NT2/D1 (cell line): ENCODE measurements at regions not wholly inside any gene's neighbourhood (a gene's known extent, or its start where the extent isn't known, plus 50 kb on each side); places are given as distances from the start of the nearest gene placed in this dataset.

Experiments
- DNase-seq: peaks from one replicate; pipeline ENCODE4 v3.0.0-alpha.2; 2011; ENCODE audit warnings: low read depth, low spot score
- H3K27me3 ChIP-seq: 2 replicates; pipeline ENCODE4 v1.6.0; 2011; ENCODE audit warnings: mild to moderate bottlenecking; ENCODE audit not compliant: insufficient read length, insufficient read depth
- H3K36me3 ChIP-seq: 2 replicates; pipeline ENCODE4 v1.6.1; 2011; ENCODE audit warnings: mild to moderate bottlenecking, low read length, mixed read lengths; ENCODE audit not compliant: insufficient read depth, insufficient read length
- H3K4me1 ChIP-seq: 2 replicates; pipeline ENCODE4 v1.5.1; 2011; ENCODE audit not compliant: insufficient read depth, insufficient read length
- H3K4me3 ChIP-seq: 2 replicates; pipeline ENCODE4 v1.5.1; 2011; ENCODE audit warnings: low read depth; ENCODE audit not compliant: insufficient read length
- H3K9ac ChIP-seq: 2 replicates; pipeline ENCODE4 v1.6.0; 2011; ENCODE audit warnings: low read depth; ENCODE audit not compliant: insufficient read length
- H3K9me3 ChIP-seq: 2 replicates; pipeline ENCODE4 v1.5.1; 2011; ENCODE audit warnings: mild to moderate bottlenecking, low read length; ENCODE audit not compliant: insufficient read depth
- SUZ12 ChIP-seq: IDR thresholded peaks from 2 replicates; pipeline ENCODE4 v1.6.1; 2011; ENCODE audit not compliant: insufficient read length, insufficient read depth; ENCODE audit errors: extremely low read depth
- YY1 ChIP-seq: IDR thresholded peaks from 2 replicates; pipeline ENCODE4 v1.6.1; 2011; ENCODE audit not compliant: insufficient read length, insufficient read depth
- ZNF274 ChIP-seq: IDR thresholded peaks from 2 replicates; pipeline ENCODE4 v1.6.1; 2011; ENCODE audit warnings: mild to moderate bottlenecking, low read depth, low read length

DNA sequence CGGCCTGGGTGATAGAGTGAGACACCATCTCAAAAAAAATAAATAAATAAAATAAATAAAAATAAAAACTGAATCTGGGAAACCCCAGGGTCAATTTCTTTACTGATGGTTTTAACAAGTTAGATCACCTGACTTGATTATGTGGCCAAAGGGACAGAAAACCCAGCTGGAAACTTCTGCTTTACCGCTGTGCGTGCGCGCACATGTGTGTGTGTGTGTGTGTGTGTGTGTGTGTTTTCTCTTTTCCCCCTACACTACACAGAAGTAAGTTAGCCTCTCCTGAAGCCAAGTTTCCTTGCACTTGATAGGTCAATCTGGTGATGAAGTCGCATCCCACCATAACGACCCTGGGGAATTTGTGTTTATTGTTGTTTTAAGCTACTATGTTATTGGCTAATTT, 105.3 kb upstream of the AMN1 start:
- no peaks in the 10 kb centered on the region for H3K4me1 ChIP-seq
- H3K4me3 ChIP-seq, result no peak overlapping the region
- DNase-seq, result no peak
- no peak overlapping the region for H3K9ac ChIP-seq
- TF ChIP-seq YY1, result no peak
- TF ChIP-seq ZNF274, result no peak
- TF ChIP-seq SUZ12, result no peak
- H3K27me3 ChIP-seq, result no peaks in the 10 kb centered on the region
- H3K36me3 ChIP-seq, result no peaks in the 10 kb centered on the region
- H3K9me3 ChIP-seq, result peaks cover 12% of the 10 kb centered on the region

DNA sequence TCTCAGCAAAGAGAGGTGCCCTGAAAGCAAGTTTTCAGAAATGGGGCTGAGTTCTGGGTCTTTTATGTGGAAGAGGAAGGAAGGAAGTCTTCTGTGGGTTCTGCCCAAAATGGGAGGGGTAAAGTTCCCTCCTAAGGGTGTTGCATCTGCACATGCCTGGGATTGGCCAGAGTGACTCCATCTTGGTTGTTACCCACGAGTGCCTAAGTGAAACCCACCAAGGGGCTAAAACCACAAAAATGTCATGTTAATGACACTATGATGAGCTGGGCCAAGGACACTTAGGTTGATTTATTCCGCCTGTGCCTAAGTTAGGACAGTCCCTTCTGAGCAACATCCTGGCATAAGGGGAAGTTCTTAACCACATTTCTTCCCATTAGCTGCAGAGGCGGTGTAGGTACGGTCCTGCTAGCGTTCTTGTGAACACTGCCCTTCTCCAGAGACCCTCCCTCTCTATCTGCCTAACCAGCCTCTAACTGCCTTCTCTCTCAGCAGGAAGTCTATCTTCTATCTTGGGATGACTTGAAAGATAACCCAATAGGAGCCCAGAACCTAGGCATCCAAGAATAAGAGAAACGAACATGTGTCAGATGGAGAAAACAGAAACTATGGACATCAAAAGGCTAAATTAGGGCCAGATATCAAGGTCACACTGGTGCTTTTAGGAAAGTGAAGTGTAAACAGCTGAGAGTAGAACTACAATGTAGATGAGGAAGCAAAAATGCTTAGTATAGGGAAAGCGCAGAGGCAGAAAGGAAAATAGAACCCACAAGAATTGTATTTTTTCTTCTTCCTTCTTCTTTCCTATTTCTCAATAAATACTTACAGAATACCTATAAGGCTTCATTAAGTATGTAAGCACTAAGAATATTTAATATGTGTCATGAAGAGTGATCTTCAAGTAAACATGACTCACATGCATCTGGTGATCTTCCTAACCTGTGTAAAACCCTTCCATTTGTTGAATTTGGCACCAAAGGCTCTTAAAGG, 104.2 kb upstream of the AMN1 start:
- Histone ChIP-seq H3K9ac (no peak overlapping the region), H3K4me3 (no peak overlapping the region), H3K27me3 (no peaks in the 10 kb centered on the region), H3K4me1 (no peaks in the 10 kb centered on the region), H3K36me3 (no peaks in the 10 kb centered on the region), H3K9me3 (peaks cover 12% of the 10 kb centered on the region)
- TF ChIP-seq SUZ12 (no peak), ZNF274 (no peak), YY1 (no peak)
- DNase-seq, result no peak

DNA sequence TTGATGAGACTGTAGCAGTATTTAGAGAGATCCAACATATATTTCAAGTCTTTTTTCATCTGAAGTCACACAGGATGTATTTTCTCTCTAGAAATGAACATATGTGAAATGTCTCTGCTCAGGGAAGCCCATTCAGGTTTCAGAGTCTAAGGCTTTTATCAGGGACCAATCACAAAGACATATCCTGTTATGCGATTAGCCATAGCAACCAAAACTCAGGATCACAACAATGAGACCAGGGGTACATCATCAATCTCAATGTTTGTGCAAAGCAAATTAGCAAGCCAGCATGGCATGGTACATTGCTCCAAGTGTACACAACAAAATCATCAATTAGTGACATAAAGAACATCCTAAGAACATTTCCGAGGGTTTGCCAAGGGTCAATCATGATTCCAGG, 99.2 kb upstream of the AMN1 start:
- no peak for DNase-seq
- peaks cover 28% of the 10 kb centered on the region for H3K9me3 ChIP-seq
- no peak overlapping the region for H3K4me3 ChIP-seq
- no peak for TF ChIP-seq ZNF274
- TF ChIP-seq SUZ12, result no peak
- no peak for TF ChIP-seq YY1
- H3K27me3 ChIP-seq, result no peaks in the 10 kb centered on the region
- H3K4me1 ChIP-seq, result no peaks in the 10 kb centered on the region
- H3K9ac ChIP-seq, result no peak overlapping the region
- no peaks in the 10 kb centered on the region for H3K36me3 ChIP-seq

DNA sequence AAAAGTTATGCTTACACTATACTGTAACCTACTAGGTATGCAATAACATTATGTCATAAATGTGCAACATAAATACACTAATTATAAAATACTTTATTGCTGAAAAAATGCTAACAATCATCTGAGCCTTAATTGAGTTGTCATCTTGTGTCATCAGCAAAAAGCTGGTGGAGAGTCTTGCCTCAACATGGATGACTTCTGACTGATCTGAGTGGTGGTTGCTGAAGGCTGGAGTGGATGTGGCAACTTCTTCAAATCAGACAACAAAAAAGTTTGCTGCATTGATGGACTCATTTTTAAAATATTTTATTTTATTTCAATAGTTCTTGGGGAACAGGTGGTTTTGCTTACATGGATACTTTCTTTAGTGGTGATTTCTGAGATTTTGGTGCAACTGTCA, 93.9 kb upstream of the AMN1 start:
- H3K4me1 ChIP-seq, result no peaks in the 10 kb centered on the region

DNA sequence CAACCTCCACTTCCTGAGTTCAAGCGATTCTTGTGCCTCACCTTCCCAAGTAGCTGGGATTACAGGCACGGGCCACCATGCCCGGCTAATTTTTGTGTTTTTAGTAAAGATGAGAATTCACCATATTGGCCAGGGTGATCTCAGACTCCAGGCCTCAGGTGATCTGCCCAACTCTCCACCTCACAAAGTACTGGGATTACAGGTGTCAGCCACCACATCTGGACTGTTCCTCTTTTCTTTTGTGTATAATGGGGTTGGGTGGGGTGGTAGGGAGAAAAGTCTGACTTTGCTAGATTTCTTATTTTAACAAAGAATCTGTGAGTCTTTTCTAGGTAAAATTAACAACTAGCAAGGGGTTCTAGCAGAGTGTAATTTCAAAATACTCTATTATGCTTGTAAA, 92.7 kb upstream of the AMN1 start:
- Histone ChIP-seq H3K9ac (no peak overlapping the region), H3K27me3 (no peaks in the 10 kb centered on the region), H3K9me3 (peaks cover 11% of the 10 kb centered on the region), H3K36me3 (no peaks in the 10 kb centered on the region), H3K4me1 (no peaks in the 10 kb centered on the region), H3K4me3 (no peak overlapping the region)
- TF ChIP-seq ZNF274 (no peak), SUZ12 (no peak), YY1 (no peak)
- DNase-seq, result no peak

More for the DNA sequence above, 93.9 kb upstream of the AMN1 start:
- DNase-seq, result no peak
- Histone ChIP-seq H3K9ac (no peak overlapping the region), H3K4me3 (no peak overlapping the region), H3K27me3 (no peaks in the 10 kb centered on the region), H3K9me3 (peaks cover 16% of the 10 kb centered on the region), H3K36me3 (no peaks in the 10 kb centered on the region)
- no peak for TF ChIP-seq ZNF274
- TF ChIP-seq YY1, result no peak
- TF ChIP-seq SUZ12, result no peak

DNA sequence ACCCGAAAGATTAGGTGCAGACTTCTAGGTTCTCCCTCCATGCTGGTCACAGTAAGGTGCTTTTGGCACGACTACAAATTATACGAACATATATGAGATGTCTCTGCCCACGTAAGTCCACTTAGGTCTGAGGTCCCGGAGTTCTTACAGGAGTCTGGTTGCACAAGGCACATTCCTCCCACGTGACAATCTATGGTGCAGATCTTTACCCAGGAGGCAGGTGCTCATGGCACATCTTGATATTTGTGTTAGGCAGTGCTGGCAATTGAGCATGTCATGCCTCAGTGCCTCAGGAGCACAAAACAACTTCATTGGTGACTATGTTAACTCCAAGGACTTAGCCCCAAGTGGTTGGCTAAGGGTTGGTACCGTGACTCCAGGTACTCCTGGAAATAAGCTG, 92.0 kb upstream of the AMN1 start:
- H3K9ac ChIP-seq, result no peak overlapping the region
- DNase-seq, result no peak
- H3K4me1 ChIP-seq, result no peaks in the 10 kb centered on the region
- TF ChIP-seq ZNF274 (no peak), YY1 (no peak), SUZ12 (no peak)
- no peaks in the 10 kb centered on the region for H3K36me3 ChIP-seq
- peaks cover 4% of the 10 kb centered on the region for H3K9me3 ChIP-seq
- H3K27me3 ChIP-seq, result no peaks in the 10 kb centered on the region
- H3K4me3 ChIP-seq, result no peak overlapping the region

DNA sequence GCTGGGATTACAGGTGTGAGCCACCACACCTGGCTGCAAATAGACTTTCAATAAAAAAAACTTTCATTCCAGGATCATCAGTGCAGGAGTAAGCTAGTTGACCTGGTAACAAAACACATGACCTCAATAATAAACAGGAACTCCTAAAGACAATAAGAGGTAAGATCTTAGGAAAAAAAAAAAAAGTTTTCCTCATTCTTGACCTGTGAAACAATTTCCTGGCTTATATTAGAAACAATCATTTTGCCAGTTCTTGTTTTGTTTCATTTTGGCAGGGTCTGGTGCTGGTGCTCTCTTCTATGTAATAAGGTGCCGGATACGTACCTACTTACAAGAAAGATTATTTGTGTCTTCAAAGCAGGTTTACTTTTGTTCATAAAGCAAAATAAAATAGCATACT, 90.6 kb upstream of the AMN1 start:
- H3K4me3 ChIP-seq, result no peak overlapping the region
- no peaks in the 10 kb centered on the region for H3K4me1 ChIP-seq
- no peak for DNase-seq
- H3K36me3 ChIP-seq, result no peaks in the 10 kb centered on the region
- TF ChIP-seq SUZ12 (no peak), YY1 (no peak), ZNF274 (no peak)
- no peaks in the 10 kb centered on the region for H3K27me3 ChIP-seq
- H3K9me3 ChIP-seq, result no peaks in the 10 kb centered on the region
- no peak overlapping the region for H3K9ac ChIP-seq
